GM18511 (cell line): ENCODE measurements at regions not wholly inside any gene's neighbourhood (a gene's known extent, or its start where the extent isn't known, plus 50 kb on each side); places are given as distances from the start of the nearest gene placed in this dataset.

ENCODE experiments used
- ATAC-seq: cut with Tn5 transposase; IDR thresholded peaks from one replicate; pipeline ENCODE4 v1.9.1; 2021; ENCODE audit warnings: mild to moderate bottlenecking, moderate library complexity; ENCODE audit not compliant: unreplicated experiment

- ATAC-seq: no peak
Observed at GRCh38 chr3:189103208-189103607, 68.6 kb upstream of the TPRG1 start.

- ATAC-seq: no peak
Observed at GRCh38 chr3:189108067-189108466, 63.7 kb upstream of the TPRG1 start.

GRCh38 chr3:189108735-189109134 lies 63.0 kb upstream of the TPRG1 start:
- no peak for ATAC-seq

- no peak for ATAC-seq
Observed at GRCh38 chr3:189109145-189109544, 62.6 kb upstream of the TPRG1 start.

GRCh38 chr3:189117087-189117486 lies 54.7 kb upstream of the TPRG1 start:
- ATAC-seq: no peak

GRCh38 chr3:189118896-189119295 lies 52.9 kb upstream of the TPRG1 start:
- ATAC-seq: no peak

GRCh38 chr3:189119950-189120349 lies 51.8 kb upstream of the TPRG1 start:
- no peak for ATAC-seq

- no peak for ATAC-seq
Observed at GRCh38 chr3:189121092-189121491, 50.7 kb upstream of the TPRG1 start.
